IMR-90 (cell line): ENCODE measurements at regions not wholly inside any gene's neighbourhood (a gene's known extent, or its start where the extent isn't known, plus 50 kb on each side); places are given as distances from the start of the nearest gene placed in this dataset.

Experiments
- ATAC-seq: fragments of 200-7000 bp; cut with Tn5 transposase; 2 replicates; pipeline ENCODE4 v1.9.1; 2020; ENCODE audit warnings: low read depth, mild to moderate bottlenecking, moderate library complexity
- BruUV-seq: library from RNA; stranded (reverse); fragments of 400-500 nt; replicated peaks from 2 replicates; lab custom pipeline; 2021; lab: Mats Ljungman, UMichigan
- CTCF ChIA-PET: fragments of 300-600 bp; formaldehyde crosslinking; extraction: SDS; loops from one replicate; lab custom pipeline; 2021; ENCODE audit warnings: antibody characterized with exemption; lab: Yijun Ruan, JAX
- POLR2A ChIA-PET: fragments of 300-600 bp; sonication (Branson Sonifier 250); formaldehyde crosslinking; loops from one replicate; lab custom pipeline; 2022; ENCODE audit warnings: antibody characterized with exemption; ENCODE audit not compliant: unreplicated experiment; lab: Charles Lee
- DNase-seq: peaks from one replicate; pipeline ENCODE4 v3.0.0; 2013
- H2AFZ ChIP-seq: replicated peaks from 2 replicates; pipeline ENCODE3; 2013; ENCODE audit warnings: low read length, mild to moderate bottlenecking; ENCODE audit not compliant: poor library complexity
- H2AK5ac ChIP-seq: 2 replicates; pipeline ENCODE4 v1.6.1; 2013; ENCODE audit warnings: low read depth, low read length, inconsistent platforms
- H2AK9ac ChIP-seq: replicated peaks from 2 replicates; pipeline ENCODE3; 2013; ENCODE audit warnings: mild to moderate bottlenecking, low read depth, low read length, moderate library complexity; ENCODE audit not compliant: poor library complexity
- H2BK120ac ChIP-seq: 2 replicates; pipeline ENCODE4 v1.6.1; 2013; ENCODE audit warnings: low read depth, low read length, inconsistent platforms
- H2BK15ac ChIP-seq: 3 replicates; pipeline ENCODE4 v1.6.1; 2013; ENCODE audit warnings: low read depth, low read length, inconsistent platforms
- H2BK20ac ChIP-seq: 2 replicates; pipeline ENCODE4 v1.6.1; 2013; ENCODE audit warnings: low read depth, mild to moderate bottlenecking, inconsistent platforms, low read length, moderate library complexity
- H2BK5ac ChIP-seq: 2 replicates; pipeline ENCODE4 v1.6.1; 2013; ENCODE audit warnings: mild to moderate bottlenecking, low read depth, low read length, inconsistent platforms; ENCODE audit not compliant: poor library complexity, severe bottlenecking
- H3K14ac ChIP-seq: replicated peaks from 2 replicates; pipeline ENCODE4 v1.6.1; 2013; ENCODE audit warnings: low read depth, low read length, inconsistent platforms
- H3K18ac ChIP-seq: 2 replicates; pipeline ENCODE4 v1.6.1; 2013; ENCODE audit warnings: low read depth, low read length, control low read depth
- H3K23ac ChIP-seq: 2 replicates; pipeline ENCODE4 v1.6.1; 2013; ENCODE audit warnings: low read depth, low read length, inconsistent platforms
- H3K27ac ChIP-seq: 2 replicates; pipeline ENCODE4 v1.5.1; 2013; ENCODE audit warnings: mild to moderate bottlenecking, control low read depth, low read length; ENCODE audit not compliant: insufficient read depth
- H3K27me3 ChIP-seq: 2 replicates; pipeline ENCODE4 v1.6.1; 2013; ENCODE audit warnings: low read length; ENCODE audit not compliant: control insufficient read depth, insufficient read depth
- H3K36me3 ChIP-seq: 2 replicates; pipeline ENCODE4 v1.6.1; 2013; ENCODE audit warnings: low read length, mixed read lengths; ENCODE audit not compliant: control insufficient read depth, insufficient read depth
- H3K4ac ChIP-seq: 2 replicates; pipeline ENCODE4 v1.6.1; 2013; ENCODE audit warnings: low read depth, low read length, inconsistent platforms
- H3K4me1 ChIP-seq: 2 replicates; pipeline ENCODE4 v1.6.1; 2013; ENCODE audit warnings: low read length, mixed read lengths; ENCODE audit not compliant: control insufficient read depth, insufficient read depth
- H3K4me2 ChIP-seq: 2 replicates; pipeline ENCODE4 v1.6.1; 2013; ENCODE audit warnings: low read depth, mild to moderate bottlenecking, control low read depth, low read length, moderate library complexity
- H3K4me3 ChIP-seq: 2 replicates; pipeline ENCODE4 v1.5.1; 2013; ENCODE audit warnings: low read depth, mild to moderate bottlenecking, control low read depth, low read length, moderate library complexity; ENCODE audit not compliant: insufficient read depth
- H3K56ac ChIP-seq: 2 replicates; pipeline ENCODE4 v1.6.1; 2013; ENCODE audit warnings: low read length, inconsistent platforms; ENCODE audit not compliant: insufficient read depth; ENCODE audit errors: extremely low read depth
- H3K79me1 ChIP-seq, 2 experiments: 2 replicates each; pipeline ENCODE4 v1.6.1; 2013; ENCODE audit warnings: low read length in 2 of 2, inconsistent platforms in 1 of 2, low read depth in 1 of 2
- H3K9ac ChIP-seq: 2 replicates; pipeline ENCODE4 v1.6.1; 2013; ENCODE audit warnings: low read depth, low read length, control low read depth
- H3K9me1 ChIP-seq: 2 replicates; pipeline ENCODE4 v1.6.1; 2013; ENCODE audit warnings: low read length, inconsistent platforms; ENCODE audit not compliant: insufficient read depth
- H3K9me3 ChIP-seq: 2 replicates; pipeline ENCODE4 v1.6.1; 2013; ENCODE audit warnings: low read length; ENCODE audit not compliant: control insufficient read depth, insufficient read depth
- H4K20me1 ChIP-seq: 2 replicates; pipeline ENCODE4 v1.6.1; 2013; ENCODE audit warnings: low read length, inconsistent platforms; ENCODE audit not compliant: insufficient read depth
- H4K5ac ChIP-seq: 2 replicates; pipeline ENCODE4 v1.6.1; 2013; ENCODE audit warnings: mild to moderate bottlenecking, low read depth, low read length, control low read depth
- H4K8ac ChIP-seq, 2 experiments: 2 replicates each; pipeline ENCODE4 v1.6.1; 2013; ENCODE audit warnings: low read depth in 2 of 2, low read length in 2 of 2, control low read depth in 1 of 2, inconsistent platforms in 1 of 2
- H4K91ac ChIP-seq: 2 replicates; pipeline ENCODE4 v1.6.1; 2013; ENCODE audit warnings: low read depth, low read length, inconsistent platforms; ENCODE audit not compliant: insufficient read depth
- BHLHE40 ChIP-seq: fragments of 150-350 bp; IDR thresholded peaks from 2 replicates; pipeline ENCODE4 v1.6.1; 2016; ENCODE audit warnings: mild to moderate bottlenecking, low read depth, low read length
- CEBPB ChIP-seq: IDR thresholded peaks from 2 replicates; pipeline ENCODE4 v1.6.1; 2012; ENCODE audit warnings: low read depth, low read length, improper control_type of control experiment
- CHD1 ChIP-seq: IDR thresholded peaks from 2 replicates; pipeline ENCODE4 v1.6.1; 2012; ENCODE audit warnings: low read depth, low read length, improper control_type of control experiment
- FOS ChIP-seq: fragments of 150-350 bp; IDR thresholded peaks from 2 replicates; pipeline ENCODE4 v1.6.1; 2016; ENCODE audit warnings: low read depth, low read length
- MAFK ChIP-seq: IDR thresholded peaks from 2 replicates; pipeline ENCODE4 v1.6.1; 2012; ENCODE audit warnings: low read depth, low read length, improper control_type of control experiment
- MAZ ChIP-seq: IDR thresholded peaks from 2 replicates; pipeline ENCODE4 v1.6.1; 2012; ENCODE audit warnings: low read depth, mild to moderate bottlenecking, low read length, improper control_type of control experiment, moderate library complexity, borderline replicate concordance
- MXI1 ChIP-seq: IDR thresholded peaks from 2 replicates; pipeline ENCODE4 v1.6.1; 2012; ENCODE audit warnings: low read depth, mild to moderate bottlenecking, low read length, moderate library complexity, borderline replicate concordance
- NFE2L2 ChIP-seq: fragments of 150-350 bp; IDR thresholded peaks from 2 replicates; pipeline ENCODE4 v1.6.1; 2016; ENCODE audit warnings: low read depth, mild to moderate bottlenecking, low read length
- POLR2A ChIP-seq: IDR thresholded peaks from 2 replicates; pipeline ENCODE4 v1.6.1; 2012; ENCODE audit warnings: mild to moderate bottlenecking, low read depth, low read length
- RAD21 ChIP-seq: IDR thresholded peaks from 2 replicates; pipeline ENCODE4 v1.6.1; 2012; ENCODE audit warnings: low read length, improper control_type of control experiment
- RCOR1 ChIP-seq: IDR thresholded peaks from 2 replicates; pipeline ENCODE4 v1.6.1; 2012; ENCODE audit warnings: mild to moderate bottlenecking, low read length, improper control_type of control experiment; ENCODE audit not compliant: insufficient replicate concordance
- RFX5 ChIP-seq: IDR thresholded peaks from 2 replicates; pipeline ENCODE4 v1.8.0; 2012; ENCODE audit warnings: low read depth, mild to moderate bottlenecking, low read length, moderate library complexity
- SMC3 ChIP-seq: fragments of 150-350 bp; IDR thresholded peaks from 2 replicates; pipeline ENCODE4 v1.6.1; 2016; ENCODE audit warnings: low read depth, mild to moderate bottlenecking, antibody characterized with exemption, low read length, moderate library complexity
- WGBS, 2 experiments: methylation state at CpG; one replicate each; pipeline versions ENCODE4 v1.1.5 to v1.1.7; 2013; ENCODE audit warnings: missing lambda C conversion rate in 2 of 2; ENCODE audit not compliant: insufficient read length in 1 of 2; ENCODE audit errors: extremely low coverage in 2 of 2; 5-methylcytosine and 5-hydroxymethylcytosine counted together
- dilution Hi-C: fragments of 300-500 bp; cut with HindIII; formaldehyde crosslinking; loops from one replicate; pipeline ENCODE4 v1.14.3; 2018; ENCODE audit warnings: low sequenced_read_pairs; ENCODE audit not compliant: unreplicated experiment
- in situ Hi-C: fragments of 300-500 bp; cut with MboI; formaldehyde crosslinking; loops from 3 replicates; pipeline ENCODE4 v1.14.3; 2019; ENCODE audit warnings: low sequenced_read_pairs, inconsistent platforms, mixed read lengths
- intact Hi-C: fragments of 100-400 bp; cut with micrococcal nuclease; formaldehyde crosslinking; loops from 2 replicates; pipeline ENCODE4 v1.10.0; 2022
- TF ChIP-seq, protein P1 (sequence below): conservative IDR thresholded peaks from 2 replicates; pipeline ENCODE4 v1.5.1; 2012; ENCODE audit warnings: mild to moderate bottlenecking, low read depth, low read length, improper control_type of control experiment
- TF ChIP-seq, protein P2 (sequence below): fragments of 150-350 bp; IDR thresholded peaks from 2 replicates; pipeline ENCODE4 v1.6.1; 2017; ENCODE audit warnings: mild to moderate bottlenecking, antibody characterized with exemption, low read length, low read depth
- TF ChIP-seq, protein P3 (sequence below): fragments of 150-350 bp; IDR thresholded peaks from 2 replicates; pipeline ENCODE4 v1.6.1; 2016; ENCODE audit warnings: low read depth, mild to moderate bottlenecking, low read length, moderate library complexity, borderline replicate concordance

DNA sequence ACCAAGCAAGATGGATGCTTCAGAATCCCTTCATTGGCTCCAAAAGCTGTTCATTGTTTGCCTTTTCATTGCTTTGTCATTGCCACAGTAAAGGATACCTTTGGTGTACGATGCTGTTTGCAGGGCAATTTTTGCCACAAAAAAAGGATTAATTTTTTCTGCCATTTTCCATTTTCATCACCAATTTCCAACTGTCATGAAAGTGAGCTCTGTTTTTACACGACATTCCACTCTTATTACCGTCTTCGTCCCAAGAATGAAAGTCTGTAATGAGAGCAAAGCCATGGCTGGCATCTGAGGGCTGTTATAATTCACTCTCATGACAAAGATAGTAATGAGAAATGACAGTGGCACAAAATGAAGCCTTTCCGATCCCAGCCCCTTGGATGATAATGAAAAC is 272.7 kb upstream of the DCN start:
- Histone ChIP-seq H2BK5ac (no peak overlapping the region), H3K36me3 (no peaks in the 10 kb centered on the region), H3K4me2 (no peak overlapping the region), H3K4me3 (no peak overlapping the region), H3K4me1 (no peaks in the 10 kb centered on the region), H3K23ac (no peak overlapping the region), H2AFZ (no peak overlapping the region), H2BK20ac (no peak overlapping the region), H2BK15ac (no peak overlapping the region), H3K9me1 (no peaks in the 10 kb centered on the region), H4K5ac (no peak overlapping the region), H3K9me3 (no peaks in the 10 kb centered on the region), H3K18ac (no peak overlapping the region), H3K14ac (no peak overlapping the region), H4K91ac (no peak overlapping the region), H4K8ac (no peak overlapping the region), H3K9ac (no peak overlapping the region), H2BK120ac (no peak overlapping the region), H2AK5ac (no peak overlapping the region), H3K79me1 (no peaks in the 10 kb centered on the region), H3K27me3 (peaks cover 4% of the 10 kb centered on the region; the same call in 1 of the 2 replicates), H2AK9ac (no peak overlapping the region), H3K56ac (no peak overlapping the region), H3K27ac (no peak overlapping the region), H3K4ac (no peak overlapping the region), H4K20me1 (no peaks in the 10 kb centered on the region)
- ATAC-seq = no peak
- in situ Hi-C loops (no loop called here), intact Hi-C loops (no loop called here), dilution Hi-C loops (no loop called here)
- BruUV-seq = no TSS peak
- TF ChIP-seq RFX5 (no peak), BHLHE40 (no peak), RCOR1 (no peak), CHD1 (no peak), SMC3 (no peak), FOS (no peak), MAZ (no peak), CEBPB (no peak), MXI1 (no peak), NFE2L2 (no peak), MAFK (no peak), POLR2A (no peak), RAD21 (no peak)
- TF ChIP-seq, protein P1, sequence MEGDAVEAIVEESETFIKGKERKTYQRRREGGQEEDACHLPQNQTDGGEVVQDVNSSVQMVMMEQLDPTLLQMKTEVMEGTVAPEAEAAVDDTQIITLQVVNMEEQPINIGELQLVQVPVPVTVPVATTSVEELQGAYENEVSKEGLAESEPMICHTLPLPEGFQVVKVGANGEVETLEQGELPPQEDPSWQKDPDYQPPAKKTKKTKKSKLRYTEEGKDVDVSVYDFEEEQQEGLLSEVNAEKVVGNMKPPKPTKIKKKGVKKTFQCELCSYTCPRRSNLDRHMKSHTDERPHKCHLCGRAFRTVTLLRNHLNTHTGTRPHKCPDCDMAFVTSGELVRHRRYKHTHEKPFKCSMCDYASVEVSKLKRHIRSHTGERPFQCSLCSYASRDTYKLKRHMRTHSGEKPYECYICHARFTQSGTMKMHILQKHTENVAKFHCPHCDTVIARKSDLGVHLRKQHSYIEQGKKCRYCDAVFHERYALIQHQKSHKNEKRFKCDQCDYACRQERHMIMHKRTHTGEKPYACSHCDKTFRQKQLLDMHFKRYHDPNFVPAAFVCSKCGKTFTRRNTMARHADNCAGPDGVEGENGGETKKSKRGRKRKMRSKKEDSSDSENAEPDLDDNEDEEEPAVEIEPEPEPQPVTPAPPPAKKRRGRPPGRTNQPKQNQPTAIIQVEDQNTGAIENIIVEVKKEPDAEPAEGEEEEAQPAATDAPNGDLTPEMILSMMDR = no peak
- TF ChIP-seq, protein P2, sequence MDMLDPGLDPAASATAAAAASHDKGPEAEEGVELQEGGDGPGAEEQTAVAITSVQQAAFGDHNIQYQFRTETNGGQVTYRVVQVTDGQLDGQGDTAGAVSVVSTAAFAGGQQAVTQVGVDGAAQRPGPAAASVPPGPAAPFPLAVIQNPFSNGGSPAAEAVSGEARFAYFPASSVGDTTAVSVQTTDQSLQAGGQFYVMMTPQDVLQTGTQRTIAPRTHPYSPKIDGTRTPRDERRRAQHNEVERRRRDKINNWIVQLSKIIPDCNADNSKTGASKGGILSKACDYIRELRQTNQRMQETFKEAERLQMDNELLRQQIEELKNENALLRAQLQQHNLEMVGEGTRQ = no peak
- TF ChIP-seq, protein P3, sequence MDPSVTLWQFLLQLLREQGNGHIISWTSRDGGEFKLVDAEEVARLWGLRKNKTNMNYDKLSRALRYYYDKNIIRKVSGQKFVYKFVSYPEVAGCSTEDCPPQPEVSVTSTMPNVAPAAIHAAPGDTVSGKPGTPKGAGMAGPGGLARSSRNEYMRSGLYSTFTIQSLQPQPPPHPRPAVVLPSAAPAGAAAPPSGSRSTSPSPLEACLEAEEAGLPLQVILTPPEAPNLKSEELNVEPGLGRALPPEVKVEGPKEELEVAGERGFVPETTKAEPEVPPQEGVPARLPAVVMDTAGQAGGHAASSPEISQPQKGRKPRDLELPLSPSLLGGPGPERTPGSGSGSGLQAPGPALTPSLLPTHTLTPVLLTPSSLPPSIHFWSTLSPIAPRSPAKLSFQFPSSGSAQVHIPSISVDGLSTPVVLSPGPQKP = no peak
- no CpG with 5 or more reads among the region's 5 CpGs for WGBS, 2 experiments
- DNase-seq = no peak
- CTCF ChIA-PET = interaction anchor here (1.7 kb wide), 1 partner anchor 74 kb away, joined by 3 read pairs; no protein-coding TSS in a partner anchor
- POLR2A ChIA-PET = no interaction called here
